Glutamatergic neuron (in vitro differentiated cells): ENCODE measurements at regions not wholly inside any gene's neighbourhood (a gene's known extent, or its start where the extent isn't known, plus 50 kb on each side); places are given as distances from the start of the nearest gene placed in this dataset.
A peak's percentile ranks its signal among the peaks of the same experiment; 100 is the strongest.

ENCODE experiments used
- DNase-seq: peaks from one replicate; pipeline ENCODE4 v3.0.0; 2022
- H3K27ac Mint-ChIP-seq: one replicate; pipeline ENCODE4 v1.8.0; 2020; ENCODE audit warnings: mild to moderate bottlenecking, mixed read lengths, inconsistent platforms; ENCODE audit not compliant: unreplicated experiment
- H3K27me3 Mint-ChIP-seq: one replicate; pipeline ENCODE4 v1.8.0; 2020; ENCODE audit warnings: mild to moderate bottlenecking, moderate library complexity, mixed read lengths, inconsistent platforms; ENCODE audit not compliant: unreplicated experiment
- H3K36me3 Mint-ChIP-seq: one replicate; pipeline ENCODE4 v1.8.0; 2020; ENCODE audit warnings: mild to moderate bottlenecking, mixed read lengths, inconsistent platforms; ENCODE audit not compliant: unreplicated experiment
- H3K4me1 Mint-ChIP-seq: one replicate; pipeline ENCODE4 v1.8.0; 2020; ENCODE audit warnings: mild to moderate bottlenecking, low read depth, mixed read lengths, inconsistent platforms; ENCODE audit not compliant: unreplicated experiment
- H3K4me3 Mint-ChIP-seq: one replicate; pipeline ENCODE4 v1.8.0; 2020; ENCODE audit warnings: mild to moderate bottlenecking, mixed read lengths, inconsistent platforms; ENCODE audit not compliant: unreplicated experiment
- H3K9me3 Mint-ChIP-seq: one replicate; pipeline ENCODE4 v1.8.0; 2020; ENCODE audit warnings: mild to moderate bottlenecking, moderate library complexity, mixed read lengths, inconsistent platforms; ENCODE audit not compliant: unreplicated experiment
- CTCF ChIP-seq: fragments of 200-600 bp; sonication (generic); IDR thresholded peaks from one replicate; pipeline ENCODE4 v1.5.0; 2021; ENCODE audit not compliant: partially characterized antibody, unreplicated experiment

DNA sequence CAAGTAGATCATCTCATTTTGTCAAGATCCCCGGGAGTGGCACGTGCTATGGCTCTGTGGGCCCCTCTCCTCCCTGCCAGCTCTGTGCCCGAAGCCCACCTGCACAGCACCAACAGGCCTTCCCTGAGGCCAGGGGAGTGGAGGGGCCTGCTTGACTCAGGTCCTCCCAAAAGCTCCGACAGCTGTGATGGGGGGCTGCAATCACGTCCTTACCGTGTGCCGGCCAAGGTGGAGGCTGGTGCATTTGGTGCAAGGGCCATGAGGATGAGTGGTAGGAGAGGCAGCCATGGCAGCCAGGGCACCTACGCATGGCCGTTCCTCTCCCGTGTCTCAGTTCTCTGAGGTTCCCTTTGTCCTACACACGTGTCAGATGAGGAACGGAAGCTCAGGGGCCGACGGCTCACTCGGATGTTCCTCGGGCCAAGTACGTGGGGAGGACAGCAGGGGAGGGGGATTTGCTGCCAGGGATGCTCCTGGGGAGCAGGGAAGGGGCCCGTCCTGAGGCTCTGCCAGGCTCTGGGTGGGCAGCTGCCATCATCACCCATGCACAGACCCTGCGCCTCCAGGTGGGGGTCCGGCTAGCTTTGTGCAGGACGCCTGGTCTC is 95.8 kb downstream of the HMX1 start:
- Mint-ChIP-seq H3K4me3 (no peak overlapping the region), H3K4me1 (peaks cover 11% of the 10 kb centered on the region), H3K9me3 (peaks cover 11% of the 10 kb centered on the region), H3K36me3 (no peaks in the 10 kb centered on the region), H3K27ac (no peak overlapping the region), H3K27me3 (peaks cover 9% of the 10 kb centered on the region)
- DNase-seq, result peak; percentile 14
- TF ChIP-seq CTCF, result no peak

GRCh38 chr4:8775121-8775520 is 96.5 kb downstream of the HMX1 start:
- peaks cover 11% of the 10 kb centered on the region for H3K9me3 Mint-ChIP-seq
- peaks cover 11% of the 10 kb centered on the region for H3K4me1 Mint-ChIP-seq
- no peak overlapping the region for H3K27ac Mint-ChIP-seq
- H3K36me3 Mint-ChIP-seq, result no peaks in the 10 kb centered on the region
- TF ChIP-seq CTCF, result no peak
- H3K4me3 Mint-ChIP-seq, result no peak overlapping the region
- no peak for DNase-seq
- peaks cover 11% of the 10 kb centered on the region for H3K27me3 Mint-ChIP-seq

DNA sequence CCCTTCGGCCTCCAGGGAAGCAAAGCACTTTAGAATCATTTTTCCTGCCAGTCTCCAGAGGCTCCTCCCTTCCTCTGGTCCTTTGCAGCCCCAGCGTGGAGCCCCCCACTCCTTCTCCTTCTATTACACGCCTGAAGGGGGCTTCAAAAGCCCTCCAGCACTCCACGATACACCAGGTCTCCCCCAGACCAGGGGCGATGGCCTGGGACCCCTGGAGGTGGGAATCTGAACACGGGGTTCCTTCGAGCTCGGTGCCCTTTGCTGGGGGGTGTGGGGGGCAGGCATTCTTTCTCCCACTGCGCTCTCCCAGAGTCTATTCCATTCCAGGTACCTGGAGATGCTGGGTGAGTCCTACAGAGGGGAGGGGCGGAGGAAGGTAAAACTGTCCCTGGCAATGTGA is 97.6 kb downstream of the HMX1 start:
- Mint-ChIP-seq H3K27ac (no peak overlapping the region), H3K4me3 (no peak overlapping the region), H3K27me3 (peaks cover 11% of the 10 kb centered on the region), H3K36me3 (no peaks in the 10 kb centered on the region), H3K9me3 (peaks cover 10% of the 10 kb centered on the region), H3K4me1 (peaks cover 11% of the 10 kb centered on the region)
- TF ChIP-seq CTCF, result no peak
- peak; percentile 21 for DNase-seq

DNA sequence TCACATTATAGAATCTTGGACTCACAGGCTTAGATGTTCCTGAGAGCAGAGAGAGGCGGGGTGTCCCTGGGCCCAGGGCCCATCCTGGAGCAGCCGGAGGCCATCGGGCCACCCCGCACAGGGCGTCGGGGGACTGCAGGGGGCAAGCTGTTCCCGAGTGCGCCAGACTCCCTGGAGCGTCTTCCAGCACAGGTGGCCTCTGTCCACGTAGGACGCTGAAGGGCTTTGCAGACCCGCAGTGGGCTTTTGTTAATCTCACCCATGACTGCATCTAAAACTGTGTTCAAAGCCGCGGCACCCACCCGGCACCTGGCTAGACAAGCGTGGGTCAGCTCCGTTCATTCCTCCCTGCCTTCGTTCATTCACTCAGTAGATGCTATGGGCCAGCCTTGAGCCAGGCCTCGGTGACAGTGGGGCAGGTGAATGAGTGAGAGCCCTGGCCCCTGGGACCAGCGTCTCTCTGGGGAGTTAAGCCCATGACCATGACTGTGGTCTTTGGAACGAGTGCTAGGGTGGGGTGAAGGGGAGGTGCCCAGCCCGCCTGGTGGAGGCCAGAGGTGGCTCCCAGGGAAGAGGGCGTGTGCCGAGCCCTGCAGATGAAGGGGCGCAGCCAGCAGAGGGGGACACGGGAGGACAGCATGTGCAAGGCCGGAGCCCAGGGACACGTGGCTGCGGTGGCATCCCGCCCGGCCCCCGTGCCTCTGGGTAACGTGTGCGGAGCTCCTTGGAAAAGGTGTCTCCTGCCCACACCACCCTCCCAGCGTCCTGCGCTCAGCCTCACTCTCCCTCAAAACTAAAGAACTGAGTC is 98.3 kb downstream of the HMX1 start:
- Mint-ChIP-seq H3K4me3 (no peak overlapping the region), H3K27ac (no peak overlapping the region), H3K27me3 (peaks cover 8% of the 10 kb centered on the region), H3K4me1 (peaks cover 11% of the 10 kb centered on the region), H3K36me3 (no peaks in the 10 kb centered on the region), H3K9me3 (peaks cover 11% of the 10 kb centered on the region)
- no peak for TF ChIP-seq CTCF
- peak; percentile 24 for DNase-seq

- H3K4me1 Mint-ChIP-seq, result peaks cover 11% of the 10 kb centered on the region
- peaks cover 7% of the 10 kb centered on the region for H3K27me3 Mint-ChIP-seq
- DNase-seq, result peak; percentile 79
- no peak for TF ChIP-seq CTCF
- H3K27ac Mint-ChIP-seq, result no peak overlapping the region
- peaks cover 9% of the 10 kb centered on the region for H3K9me3 Mint-ChIP-seq
- H3K4me3 Mint-ChIP-seq, result no peak overlapping the region
- H3K36me3 Mint-ChIP-seq, result no peaks in the 10 kb centered on the region
These were observed 99.0 kb downstream of the HMX1 start for GRCh38 chr4:8772499-8773123.
